Ovary (tissue), 7 donors: ENCODE measurements at regions not wholly inside any gene's neighbourhood (a gene's known extent, or its start where the extent isn't known, plus 50 kb on each side); places are given as distances from the start of the nearest gene placed in this dataset.

ENCODE experiments used
- DNase-seq, 5 donors: peaks; one replicate each; pipeline ENCODE4 v3.0.0-alpha.2; 2019 to 2020
- H3K27ac ChIP-seq, 2 donors: fragments of 200-600 bp; one replicate each; pipeline versions ENCODE4 v1.5.1 to v1.8.0; 2019 to 2022
- H3K27me3 ChIP-seq: fragments of 200-600 bp; one replicate; pipeline ENCODE4 v1.8.0; 2022
- H3K36me3 ChIP-seq: fragments of 200-600 bp; sonication (generic); one replicate; pipeline ENCODE4 v1.5.1; 2019
- H3K4me1 ChIP-seq: one replicate; pipeline ENCODE4 v1.8.1; 2013; ENCODE audit warnings: mild to moderate bottlenecking, moderate library complexity; ENCODE audit not compliant: insufficient read depth
- H3K4me3 ChIP-seq: fragments of 200-600 bp; sonication (generic); one replicate; pipeline ENCODE4 v1.5.1; 2017
- H3K9me3 ChIP-seq, 2 donors: fragments of 200-600 bp in 1 of 2; sonication (generic) in 1 of 2; one replicate each; pipeline versions ENCODE4 v1.5.1 to v1.8.1; 2013 to 2019; ENCODE audit warnings: mild to moderate bottlenecking in 1 of 2, moderate library complexity in 1 of 2
- EP300 ChIP-seq: sonication (generic); formaldehyde crosslinking; IDR thresholded peaks from one replicate; pipeline ENCODE4 v1.6.1; 2017; ENCODE audit warnings: antibody characterized with exemption
- POLR2A ChIP-seq: fragments of 450-650 bp; IDR thresholded peaks from one replicate; pipeline ENCODE4 v1.6.1; 2017; ENCODE audit warnings: antibody characterized with exemption, mild to moderate bottlenecking, moderate library complexity
- WGBS, 3 donors: extraction: QIAGEN DNeasy Blood & Tissue Kit in 1 of 3; methylation state at CpG; one replicate each; pipeline versions ENCODE4 v1.1.5 to v1.1.7; 2013 to 2017; 5-methylcytosine and 5-hydroxymethylcytosine counted together
- intact Hi-C, 4 donors: fragments of 100-400 bp; cut with DNase I; formaldehyde crosslinking; loops; one replicate each; pipeline versions ENCODE4 v1.11.0 to v1.15.1; 2022 to 2023
- TF ChIP-seq, protein P1 (sequence below), 3 donors: fragments of 450-650 bp in 2 of 3; fragments of 200-600 bp in 1 of 3; IDR thresholded peaks; one replicate each; pipeline versions ENCODE4 v1.5.1 to v1.8.0; 2016 to 2022; ENCODE audit warnings: antibody characterized with exemption in 3 of 3, mild to moderate bottlenecking in 1 of 3
- donor health status: DM: no; HTN: no; CAD: no; lungs with moderate emphysema.
- donor health status: DM: no; HTN: no; CAD: no.
- donor health status: Bipolar disorder and iron deficiency.
- donor health status: DM: no; HTN: no; CAD: no.
- donor health status: DM: yes; HTN: yes; CAD: no.

DNA sequence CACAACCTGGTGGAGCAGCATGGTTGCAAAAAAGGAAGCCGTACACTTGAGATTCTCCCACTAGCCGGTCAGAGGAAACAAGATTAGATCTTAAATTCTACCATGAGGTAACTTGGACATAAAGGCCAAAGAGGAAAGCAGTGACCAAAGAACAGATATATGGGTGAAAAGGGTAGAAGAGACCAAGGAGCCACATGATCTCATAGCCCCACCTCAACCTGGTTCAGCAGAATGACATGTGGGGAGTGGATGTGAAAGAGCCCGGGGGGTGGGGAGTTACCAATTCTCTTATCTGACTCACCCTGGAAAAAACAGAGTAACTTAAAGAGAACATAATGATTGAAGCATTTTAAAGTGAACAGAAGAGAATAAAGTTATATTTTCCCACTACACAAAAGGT, 683.0 kb downstream of the DSC3 start:
- H3K4me1 ChIP-seq, result no peaks in the 10 kb centered on the region
- no peak overlapping the region for H3K4me3 ChIP-seq
- intact Hi-C loops, result no loop called here
- no peaks in the 10 kb centered on the region for H3K9me3 ChIP-seq
- TF ChIP-seq, protein P1, sequence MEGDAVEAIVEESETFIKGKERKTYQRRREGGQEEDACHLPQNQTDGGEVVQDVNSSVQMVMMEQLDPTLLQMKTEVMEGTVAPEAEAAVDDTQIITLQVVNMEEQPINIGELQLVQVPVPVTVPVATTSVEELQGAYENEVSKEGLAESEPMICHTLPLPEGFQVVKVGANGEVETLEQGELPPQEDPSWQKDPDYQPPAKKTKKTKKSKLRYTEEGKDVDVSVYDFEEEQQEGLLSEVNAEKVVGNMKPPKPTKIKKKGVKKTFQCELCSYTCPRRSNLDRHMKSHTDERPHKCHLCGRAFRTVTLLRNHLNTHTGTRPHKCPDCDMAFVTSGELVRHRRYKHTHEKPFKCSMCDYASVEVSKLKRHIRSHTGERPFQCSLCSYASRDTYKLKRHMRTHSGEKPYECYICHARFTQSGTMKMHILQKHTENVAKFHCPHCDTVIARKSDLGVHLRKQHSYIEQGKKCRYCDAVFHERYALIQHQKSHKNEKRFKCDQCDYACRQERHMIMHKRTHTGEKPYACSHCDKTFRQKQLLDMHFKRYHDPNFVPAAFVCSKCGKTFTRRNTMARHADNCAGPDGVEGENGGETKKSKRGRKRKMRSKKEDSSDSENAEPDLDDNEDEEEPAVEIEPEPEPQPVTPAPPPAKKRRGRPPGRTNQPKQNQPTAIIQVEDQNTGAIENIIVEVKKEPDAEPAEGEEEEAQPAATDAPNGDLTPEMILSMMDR (IDR thresholded peaks at IDR 0.05), result no peak
- TF ChIP-seq EP300 (no peak), POLR2A (no peak)
- WGBS, 3 donors, result 76 to 87% (median 84%) methylated on average over 3 of the region's 3 CpGs
- H3K36me3 ChIP-seq, result no peaks in the 10 kb centered on the region
- DNase-seq, result no peak
- no peak overlapping the region for H3K27ac ChIP-seq
- H3K27me3 ChIP-seq, result no peaks in the 10 kb centered on the region

- Histone ChIP-seq H3K27me3 (no peaks in the 10 kb centered on the region), H3K9me3 (no peaks in the 10 kb centered on the region), H3K27ac (no peak overlapping the region), H3K4me1 (no peaks in the 10 kb centered on the region), H3K4me3 (no peak overlapping the region), H3K36me3 (no peaks in the 10 kb centered on the region)
- TF ChIP-seq, protein P1 (IDR thresholded peaks at IDR 0.05), result no peak
- TF ChIP-seq EP300, result no peak
- TF ChIP-seq POLR2A, result no peak
- intact Hi-C loops, result no loop called here
- no peak for DNase-seq
Measured at GRCh38 chr18:30358555-30358954, 684.0 kb downstream of the DSC3 start.

DNA sequence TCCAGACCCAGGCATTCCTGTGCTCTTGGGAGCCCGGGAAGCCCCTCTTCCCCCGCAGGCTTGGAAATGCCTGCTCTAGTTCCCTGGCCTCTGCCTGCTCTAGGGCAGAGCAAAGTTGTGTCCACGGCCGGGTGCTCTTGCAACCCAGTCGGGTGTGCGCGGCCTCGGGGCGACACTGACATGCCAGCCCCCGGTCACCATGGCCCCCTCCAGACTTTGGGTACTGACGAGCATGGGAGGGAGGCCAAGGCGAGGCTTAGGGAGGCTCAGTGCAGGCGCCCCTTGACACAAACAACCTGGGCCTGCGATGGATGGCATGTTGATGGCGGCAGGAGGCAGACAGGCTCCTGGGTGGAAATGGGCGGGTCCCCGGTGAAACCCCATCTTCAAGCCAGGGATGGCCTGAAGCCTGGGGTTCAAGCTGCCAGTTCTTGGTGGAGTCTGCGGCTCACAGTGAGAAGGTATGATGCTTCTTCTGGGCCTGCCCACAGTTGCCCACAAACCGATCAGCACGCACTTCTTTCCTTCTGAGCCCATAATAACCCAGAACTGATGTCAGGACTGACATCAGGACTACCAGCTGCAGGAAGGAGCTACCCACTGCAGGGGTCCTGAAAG, 689.9 kb downstream of the DSC3 start:
- no peak overlapping the region for H3K4me3 ChIP-seq
- H3K27me3 ChIP-seq, result no peaks in the 10 kb centered on the region
- no peaks in the 10 kb centered on the region for H3K36me3 ChIP-seq
- H3K9me3 ChIP-seq, result no peaks in the 10 kb centered on the region
- WGBS, 3 donors, result 84 to 95% (median 90%) methylated on average over 19 to 20 of the region's 20 CpGs
- H3K27ac ChIP-seq, result no peak overlapping the region
- peak in 1 of 5 donors; percentile 13 for DNase-seq
- intact Hi-C loops, result no loop called here
- TF ChIP-seq POLR2A, result no peak
- TF ChIP-seq EP300, result no peak
- TF ChIP-seq, protein P1 (IDR thresholded peaks at IDR 0.05), result no peak
- no peaks in the 10 kb centered on the region for H3K4me1 ChIP-seq

GRCh38 chr18:30350263-30350662, 692.3 kb downstream of the DSC3 start:
- intact Hi-C loops, result no loop called here
- no peak for DNase-seq
- Histone ChIP-seq H3K9me3 (no peaks in the 10 kb centered on the region), H3K4me3 (no peak overlapping the region), H3K27me3 (no peaks in the 10 kb centered on the region), H3K27ac (no peak overlapping the region), H3K4me1 (no peaks in the 10 kb centered on the region), H3K36me3 (no peaks in the 10 kb centered on the region)
- WGBS, 3 donors, result 34 to 80% (median 47%) methylated on average over 1 of the region's 1 CpG
- TF ChIP-seq EP300, result no peak
- TF ChIP-seq, protein P1 (IDR thresholded peaks at IDR 0.05), result no peak
